ENCODE measurements at regions not wholly inside any gene's neighbourhood (a gene's known extent, or its start where the extent isn't known, plus 50 kb on each side); places are given as distances from the start of the nearest gene placed in this dataset.

DNA sequence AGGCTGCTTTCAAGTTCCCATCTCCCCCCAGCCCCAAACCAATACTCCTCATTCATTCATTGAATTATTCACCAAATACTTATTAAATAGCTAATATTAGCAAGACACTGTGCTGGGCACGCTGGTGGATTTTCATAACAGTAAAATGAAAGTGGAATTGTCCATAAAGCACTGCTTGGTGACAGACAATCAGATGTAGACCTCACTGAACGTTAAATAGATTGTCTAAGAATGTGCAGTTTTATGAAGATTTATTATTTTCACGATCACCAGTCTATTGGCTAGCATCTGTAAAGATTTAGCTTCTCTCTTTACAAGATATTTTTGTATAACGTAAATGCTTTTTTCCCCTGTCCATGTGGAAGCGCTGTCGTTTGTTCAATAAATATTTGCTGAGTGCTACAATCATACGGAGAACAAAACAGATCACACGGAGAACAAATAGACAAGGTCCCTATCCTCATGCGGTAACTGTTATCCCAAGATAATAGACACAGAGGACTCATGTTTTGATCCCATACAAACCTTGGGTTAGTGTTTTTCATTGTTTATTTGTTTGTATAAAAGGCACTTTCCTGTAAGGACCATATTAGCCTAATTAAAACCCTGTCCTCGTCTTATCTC is 397.6 kb downstream of the BCAT1 start:
- TF ChIP-seq TAF1 (IDR thresholded peaks at IDR 0.05; ENCODE audit: borderline replicate concordance, low read depth, low read length) (no peak), POLR2A (IDR thresholded peaks at IDR 0.05; ENCODE audit: low read depth, low read length) (no peak)
- DNase-seq (ENCODE audit: insufficient read length) (no peak), FAIRE-seq (no peak)

DNA sequence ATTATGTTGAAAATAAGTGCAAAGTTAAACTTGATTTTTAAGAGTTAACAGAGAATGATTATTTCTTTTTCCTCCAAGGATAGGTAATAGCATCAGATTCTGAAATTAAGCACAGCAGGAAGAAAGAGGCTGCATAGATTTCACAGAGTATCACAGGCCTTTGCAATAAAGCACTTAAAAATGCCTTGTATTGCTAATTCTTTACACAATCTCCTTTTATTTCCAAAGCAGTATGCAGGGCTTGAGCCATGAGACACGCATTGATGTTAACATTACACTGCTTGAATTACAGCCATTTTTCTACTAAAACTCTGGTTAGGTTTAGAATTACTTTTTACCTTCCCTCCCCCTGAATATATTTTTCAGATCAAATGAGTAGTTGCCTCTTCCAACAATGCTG is 398.3 kb downstream of the BCAT1 start:
- FAIRE-seq (no peak), DNase-seq (ENCODE audit: insufficient read length) (no peak)
- TF ChIP-seq POLR2AphosphoS5 (IDR thresholded peaks at IDR 0.05; ENCODE audit: low read depth, low read length) (no peak), POLR2A (IDR thresholded peaks at IDR 0.05; ENCODE audit: low read depth, low read length) (no peak), TAF1 (IDR thresholded peaks at IDR 0.05; ENCODE audit: borderline replicate concordance, low read depth, low read length) (no peak)

DNA sequence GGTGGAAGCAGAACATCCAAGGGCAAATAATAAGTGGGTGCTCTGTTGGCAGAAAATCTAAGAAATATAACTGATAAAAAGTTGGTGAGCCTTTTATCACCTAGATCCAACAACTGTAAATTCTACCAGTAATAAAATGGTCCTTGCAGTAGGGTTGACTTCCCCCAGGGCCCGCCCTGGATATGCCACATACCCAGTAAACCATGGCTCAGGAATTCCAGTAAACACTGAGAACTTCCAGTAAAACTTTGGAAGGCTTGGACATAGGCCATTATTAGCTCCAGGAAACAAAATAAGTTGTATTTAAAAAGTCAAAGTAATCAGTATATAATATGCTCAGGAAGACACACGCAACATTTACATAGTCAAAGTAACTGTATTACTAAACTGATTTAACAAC is 402.2 kb downstream of the BCAT1 start:
- TF ChIP-seq POLR2A (IDR thresholded peaks at IDR 0.05; ENCODE audit: low read depth, low read length) (no peak), POLR2AphosphoS5 (IDR thresholded peaks at IDR 0.05; ENCODE audit: low read depth, low read length) (no peak), TAF1 (IDR thresholded peaks at IDR 0.05; ENCODE audit: borderline replicate concordance, low read depth, low read length) (no peak)
- FAIRE-seq, result no peak
- no peak for DNase-seq (ENCODE audit: insufficient read length)

DNA sequence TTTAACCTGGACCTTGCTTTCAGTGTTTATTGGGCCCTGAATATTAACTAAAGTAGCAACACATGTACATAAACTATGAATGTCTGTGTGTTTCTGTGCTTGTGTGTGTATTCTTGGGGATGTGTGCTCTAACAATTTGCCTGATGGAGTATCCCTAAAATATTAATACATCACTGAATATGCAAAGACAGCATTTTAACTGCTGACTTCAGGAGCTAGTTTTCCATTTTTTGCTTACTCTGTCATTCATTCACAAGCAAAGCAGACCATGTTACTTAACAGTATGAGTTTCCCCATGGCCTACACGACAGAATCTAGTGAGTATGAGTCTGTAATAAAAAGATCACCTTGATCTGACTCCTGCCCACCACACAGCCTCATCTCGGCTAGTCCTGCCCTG is 402.8 kb downstream of the BCAT1 start:
- TF ChIP-seq TAF1 (IDR thresholded peaks at IDR 0.05; ENCODE audit: borderline replicate concordance, low read depth, low read length) (no peak), POLR2A (IDR thresholded peaks at IDR 0.05; ENCODE audit: low read depth, low read length) (no peak), POLR2AphosphoS5 (IDR thresholded peaks at IDR 0.05; ENCODE audit: low read depth, low read length) (no peak)
- FAIRE-seq (no peak), DNase-seq (ENCODE audit: insufficient read length) (no peak)

DNA sequence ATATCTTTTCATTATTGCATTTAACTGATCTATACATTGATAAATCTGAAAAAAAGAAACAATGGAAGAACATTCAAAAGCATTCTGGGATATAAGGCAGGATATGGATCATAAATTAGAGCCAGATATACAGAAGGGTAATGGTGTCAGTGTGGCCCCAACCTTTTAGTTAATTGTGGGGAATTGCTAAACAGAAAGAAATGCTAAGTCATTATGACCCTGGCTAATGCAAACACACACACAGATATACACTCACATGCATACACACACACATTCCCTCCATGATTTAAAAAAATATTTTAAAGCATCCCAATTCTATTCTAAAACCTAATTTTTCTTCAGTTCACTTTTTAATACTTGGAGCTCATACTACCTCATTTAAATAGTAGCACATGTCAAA is 404.5 kb downstream of the BCAT1 start:
- no peak for TF ChIP-seq POLR2A (IDR thresholded peaks at IDR 0.05; ENCODE audit: low read depth, low read length)
- no peak for TF ChIP-seq TAF1 (IDR thresholded peaks at IDR 0.05; ENCODE audit: borderline replicate concordance, low read depth, low read length)
- no peak for TF ChIP-seq POLR2AphosphoS5 (IDR thresholded peaks at IDR 0.05; ENCODE audit: low read depth, low read length)
- DNase-seq (ENCODE audit: insufficient read length), result no peak
- no peak for FAIRE-seq

DNA sequence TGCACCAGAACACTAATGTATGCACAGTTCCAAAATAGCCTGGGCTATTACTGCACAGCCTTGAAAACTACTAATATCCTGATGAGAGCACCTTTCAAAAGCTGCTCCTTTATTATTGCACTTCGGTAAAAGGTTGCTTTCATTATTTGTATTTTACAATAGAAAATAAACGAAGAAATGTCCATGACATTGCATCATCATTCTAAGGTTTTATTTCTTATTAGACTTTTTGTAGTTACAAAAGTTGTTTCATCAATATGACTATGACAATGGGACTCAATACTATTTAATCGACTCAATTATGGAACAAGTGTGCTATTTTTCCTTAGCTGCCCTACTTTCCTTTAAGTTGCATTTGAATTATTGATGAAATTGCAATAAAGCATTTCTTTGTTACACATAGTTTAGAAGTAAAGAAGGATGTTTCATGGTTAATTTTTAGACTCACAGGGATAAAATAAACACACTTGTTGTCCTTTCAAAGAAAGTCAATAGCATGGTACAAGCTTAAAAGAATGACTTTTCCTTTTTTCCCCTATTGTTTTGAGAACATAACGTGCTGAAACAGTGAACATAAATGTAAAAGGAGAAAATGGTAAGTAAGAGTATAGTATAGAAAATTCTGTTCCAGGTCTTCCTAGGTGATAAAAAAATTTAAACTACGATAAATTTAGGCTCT is 407.6 kb downstream of the BCAT1 start:
- TF ChIP-seq POLR2A (IDR thresholded peaks at IDR 0.05; ENCODE audit: low read depth, low read length) (no peak), TAF1 (IDR thresholded peaks at IDR 0.05; ENCODE audit: borderline replicate concordance, low read depth, low read length) (no peak), POLR2AphosphoS5 (IDR thresholded peaks at IDR 0.05; ENCODE audit: low read depth, low read length) (no peak)
- FAIRE-seq (no peak), DNase-seq (ENCODE audit: insufficient read length) (no peak)

DNA sequence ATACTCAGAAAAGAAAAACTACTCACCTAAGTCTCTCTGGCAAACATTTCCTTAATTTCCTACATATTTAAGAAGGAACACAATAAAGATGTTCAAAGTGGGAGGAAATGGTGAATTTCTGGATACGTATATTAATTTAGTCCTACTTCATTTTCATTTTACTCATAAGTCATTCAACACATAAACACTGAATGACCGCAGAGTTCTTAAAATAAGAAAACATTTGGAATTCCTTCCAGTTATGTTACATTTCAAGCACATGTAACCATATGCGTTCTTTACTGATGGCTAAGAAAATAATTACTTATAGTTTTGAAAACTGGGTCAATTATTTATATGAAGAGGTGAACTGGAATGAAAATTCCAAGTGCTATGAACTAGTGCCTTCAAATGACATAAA is 409.3 kb downstream of the BCAT1 start:
- no peak for DNase-seq (ENCODE audit: insufficient read length)
- no peak for FAIRE-seq
- TF ChIP-seq POLR2AphosphoS5 (IDR thresholded peaks at IDR 0.05; ENCODE audit: low read depth, low read length), result no peak
- TF ChIP-seq TAF1 (IDR thresholded peaks at IDR 0.05; ENCODE audit: borderline replicate concordance, low read depth, low read length), result no peak
- no peak for TF ChIP-seq POLR2A (IDR thresholded peaks at IDR 0.05; ENCODE audit: low read depth, low read length)

DNA sequence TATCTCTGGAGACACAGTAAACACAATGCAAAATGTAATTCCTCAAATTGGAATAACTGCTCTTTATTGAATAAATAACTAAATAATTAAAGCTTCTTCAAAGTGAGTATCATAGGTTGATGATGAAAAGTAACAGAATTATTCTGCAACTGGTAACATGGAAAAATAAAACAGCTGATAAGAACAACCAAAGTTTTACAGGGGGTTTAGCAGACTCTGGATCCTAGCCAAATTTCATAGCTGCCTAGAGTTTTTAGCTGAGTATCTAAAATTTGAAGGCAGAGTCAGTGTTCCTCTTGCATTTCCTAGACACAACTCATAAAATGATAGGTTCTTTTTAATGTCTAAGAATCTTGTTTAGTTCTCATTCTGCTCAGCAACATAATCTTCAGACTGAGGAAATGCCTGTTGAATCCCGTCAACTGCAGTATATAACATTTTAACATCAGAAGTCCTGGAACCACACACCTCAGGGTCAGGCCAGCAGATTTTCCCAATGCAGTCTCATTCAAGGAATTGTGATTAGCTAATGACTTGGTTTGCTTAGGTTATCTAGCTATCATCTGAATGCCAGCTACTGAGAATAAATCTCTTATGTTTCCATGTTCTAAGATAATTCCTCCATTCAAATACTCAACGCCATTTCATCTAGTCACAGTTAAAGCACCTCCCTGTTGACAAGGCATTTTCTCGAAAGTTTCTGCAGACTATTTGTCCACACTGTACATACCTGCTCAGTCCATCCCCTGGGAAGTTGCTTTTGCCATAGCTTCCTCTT is 411.6 kb downstream of the BCAT1 start:
- TF ChIP-seq POLR2A (IDR thresholded peaks at IDR 0.05; ENCODE audit: low read depth, low read length) (no peak), POLR2AphosphoS5 (IDR thresholded peaks at IDR 0.05; ENCODE audit: low read depth, low read length) (no peak), TAF1 (IDR thresholded peaks at IDR 0.05; ENCODE audit: borderline replicate concordance, low read depth, low read length) (no peak)

DNA sequence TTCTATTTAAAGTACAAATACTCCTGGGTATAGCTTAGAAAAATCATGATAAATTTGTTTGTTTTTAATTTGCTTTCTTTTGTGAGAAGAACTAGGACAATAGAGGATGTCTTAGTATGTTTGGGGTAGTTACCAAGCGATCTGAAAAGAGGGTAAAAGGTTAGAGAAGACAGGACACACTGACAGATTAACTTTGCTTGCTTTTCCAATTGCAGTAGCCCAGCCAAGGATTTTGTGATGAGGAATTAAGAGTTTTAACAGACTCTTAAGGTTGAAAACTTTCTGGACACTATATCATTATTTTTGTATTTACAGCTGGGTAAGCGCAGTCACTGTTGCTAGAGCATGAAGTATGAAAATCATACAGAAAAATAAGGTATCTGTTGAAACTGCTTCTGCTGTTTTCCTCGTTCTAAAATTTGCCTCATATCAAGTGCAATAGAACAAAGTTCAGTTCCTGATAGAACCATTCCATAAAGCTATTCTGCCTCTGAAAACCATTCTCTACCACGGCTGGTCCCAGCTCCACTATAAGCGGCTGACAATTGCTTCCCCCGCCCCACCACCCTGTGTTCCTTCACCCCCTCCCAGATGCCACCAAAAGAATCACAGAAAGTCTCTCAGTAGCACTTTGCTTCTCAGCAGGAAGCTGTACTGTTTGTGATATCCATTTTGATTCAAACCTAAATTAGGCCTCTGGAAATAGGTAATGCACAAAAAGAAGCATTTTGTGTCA is 413.4 kb downstream of the BCAT1 start:
- TF ChIP-seq POLR2A (IDR thresholded peaks at IDR 0.05; ENCODE audit: low read depth, low read length) (no peak), POLR2AphosphoS5 (IDR thresholded peaks at IDR 0.05; ENCODE audit: low read depth, low read length) (no peak), TAF1 (IDR thresholded peaks at IDR 0.05; ENCODE audit: borderline replicate concordance, low read depth, low read length) (no peak)
- no peak for FAIRE-seq
- DNase-seq (ENCODE audit: insufficient read length), result no peak

More for the DNA sequence above, 411.6 kb downstream of the BCAT1 start:
- no peak for DNase-seq (ENCODE audit: insufficient read length)
- no peak for FAIRE-seq

DNA sequence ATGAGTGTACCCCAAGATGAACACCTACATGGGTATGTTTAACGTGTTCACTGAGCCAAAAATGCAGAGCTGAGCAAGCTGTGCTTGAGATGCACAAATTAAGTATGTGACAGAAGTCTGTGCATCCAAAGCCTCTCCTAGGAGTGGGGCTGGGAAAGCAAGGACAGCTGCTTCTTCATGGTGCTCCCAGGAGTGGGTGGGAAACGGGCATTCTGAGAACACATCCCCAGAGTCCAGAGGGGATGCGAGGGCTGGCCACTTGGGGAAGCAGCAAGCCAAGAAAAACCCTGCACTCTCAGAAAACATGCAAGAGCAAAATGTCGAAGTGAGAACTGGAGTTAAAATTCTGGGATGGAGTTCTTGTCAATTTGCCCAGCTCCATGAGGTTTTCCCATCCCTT is 414.3 kb downstream of the BCAT1 start:
- no peak for TF ChIP-seq POLR2A (IDR thresholded peaks at IDR 0.05; ENCODE audit: low read depth, low read length)
- TF ChIP-seq TAF1 (IDR thresholded peaks at IDR 0.05; ENCODE audit: borderline replicate concordance, low read depth, low read length), result no peak
- TF ChIP-seq POLR2AphosphoS5 (IDR thresholded peaks at IDR 0.05; ENCODE audit: low read depth, low read length), result no peak
- no peak for FAIRE-seq
- no peak for DNase-seq (ENCODE audit: insufficient read length)

DNA sequence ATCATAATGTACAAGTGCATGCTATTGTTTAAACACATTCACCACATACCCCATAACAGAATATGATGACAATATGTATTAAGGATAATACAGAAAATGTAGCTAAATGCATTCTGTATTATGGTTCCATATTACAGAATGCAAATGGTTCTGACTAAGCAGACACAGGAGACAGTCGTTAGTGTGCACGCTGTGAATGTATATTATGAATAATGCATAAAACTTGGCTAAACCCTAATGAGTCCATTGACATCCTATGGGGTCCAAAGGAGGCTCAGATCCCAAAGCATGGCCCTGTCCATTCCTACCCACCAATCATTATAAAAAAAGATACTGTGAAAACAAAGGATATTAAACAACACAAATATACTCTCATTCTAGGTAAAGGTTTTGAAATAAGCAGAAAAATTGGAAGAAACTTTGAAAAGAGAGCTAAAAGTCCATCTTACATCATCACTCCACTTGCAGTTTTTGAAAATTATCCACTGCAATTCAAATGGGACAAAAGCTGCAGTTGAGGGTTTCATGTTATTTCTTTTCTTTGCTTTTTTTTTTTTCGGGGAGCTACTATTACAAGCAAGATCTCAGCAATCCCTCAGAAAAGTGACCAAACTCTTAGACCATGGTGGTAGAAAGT is 415.1 kb downstream of the BCAT1 start:
- DNase-seq (ENCODE audit: insufficient read length) (no peak), FAIRE-seq (no peak)

More for the DNA sequence above, 415.1 kb downstream of the BCAT1 start:
- TF ChIP-seq POLR2AphosphoS5 (IDR thresholded peaks at IDR 0.05; ENCODE audit: low read depth, low read length) (no peak), TAF1 (IDR thresholded peaks at IDR 0.05; ENCODE audit: borderline replicate concordance, low read depth, low read length) (no peak), POLR2A (IDR thresholded peaks at IDR 0.05; ENCODE audit: low read depth, low read length) (no peak)

All from GM12892 (cell line).